OCI-LY7 (cell line): ENCODE measurements at regions not wholly inside any gene's neighbourhood (a gene's known extent, or its start where the extent isn't known, plus 50 kb on each side); places are given as distances from the start of the nearest gene placed in this dataset.

Experiments used
- BruUV-seq: library from RNA; stranded (reverse); fragments of 400-500 nt; replicated peaks from 2 replicates; lab custom pipeline; 2021; lab: Mats Ljungman, UMichigan
- CTCF ChIA-PET: fragments of 300-600 bp; sonication (Branson Sonifier 250); formaldehyde crosslinking; loops from one replicate; lab custom pipeline; 2022; ENCODE audit warnings: antibody characterized with exemption; ENCODE audit not compliant: unreplicated experiment; lab: Charles Lee
- POLR2A ChIA-PET: fragments of 300-600 bp; sonication (Branson Sonifier 250); formaldehyde crosslinking; loops from one replicate; lab custom pipeline; 2022; ENCODE audit warnings: antibody characterized with exemption; lab: Charles Lee
- DNase-seq: peaks from one replicate; pipeline ENCODE4 v3.0.0-alpha.2; 2015; ENCODE audit warnings: low spot score
- H2AFZ ChIP-seq: fragments of 200-600 bp; sonication (generic), shearing (Covaris generic); 2 replicates; pipeline ENCODE4 v1.6.1; 2014; ENCODE audit warnings: mild to moderate bottlenecking, antibody characterized with exemption, low read length, moderate library complexity
- H3K27ac ChIP-seq: fragments of 200-600 bp; sonication (generic); 2 replicates; pipeline ENCODE4 v1.5.1; 2014; ENCODE audit warnings: mixed run types, low read depth, mild to moderate bottlenecking, moderate library complexity, low read length, inconsistent platforms; ENCODE audit not compliant: poor library complexity, severe bottlenecking
- H3K36me3 ChIP-seq: fragments of 200-600 bp; sonication (generic); 2 replicates; pipeline ENCODE4 v1.6.1; 2014; ENCODE audit warnings: mild to moderate bottlenecking, antibody characterized with exemption, low read length, moderate library complexity, mixed read lengths; ENCODE audit not compliant: insufficient read depth
- H3K4me1 ChIP-seq: fragments of 200-600 bp; sonication (generic); 2 replicates; pipeline ENCODE4 v1.5.1; 2014; ENCODE audit warnings: mild to moderate bottlenecking, low read length; ENCODE audit not compliant: insufficient read depth, poor library complexity, severe bottlenecking
- H3K4me2 ChIP-seq: fragments of 200-600 bp; sonication (generic); 2 replicates; pipeline ENCODE4 v1.6.1; 2014; ENCODE audit warnings: mild to moderate bottlenecking, low read length
- H3K4me3 ChIP-seq: fragments of 200-600 bp; sonication (generic); 2 replicates; pipeline ENCODE4 v1.5.1; 2014; ENCODE audit warnings: mild to moderate bottlenecking, low read depth, low read length; ENCODE audit not compliant: poor library complexity, severe bottlenecking
- H3K79me2 ChIP-seq: fragments of 200-600 bp; sonication (generic); 2 replicates; pipeline ENCODE4 v1.6.1; 2016; ENCODE audit warnings: low read depth, mild to moderate bottlenecking, low read length, moderate library complexity, mixed read lengths; ENCODE audit not compliant: insufficient read depth
- H3K9me2 ChIP-seq: fragments of 200-600 bp; sonication (generic); 2 replicates; pipeline ENCODE4 v1.6.1; 2016; ENCODE audit warnings: mild to moderate bottlenecking, low read length, mixed read lengths; ENCODE audit not compliant: insufficient read depth
- H3K9me3 ChIP-seq: fragments of 200-600 bp; sonication (generic); 2 replicates; pipeline ENCODE4 v1.6.1; 2014; ENCODE audit warnings: mild to moderate bottlenecking, mixed run types, low read length, mixed read lengths
- H4K20me1 ChIP-seq: fragments of 200-600 bp; sonication (generic); 2 replicates; pipeline ENCODE4 v1.6.1; 2014; ENCODE audit warnings: mild to moderate bottlenecking, antibody characterized with exemption, low read length, moderate library complexity, mixed read lengths; ENCODE audit not compliant: insufficient read depth
- CTCF ChIP-seq: fragments of 200-600 bp; sonication (generic); conservative IDR thresholded peaks from 2 replicates; pipeline ENCODE4 v1.5.1; 2014; ENCODE audit warnings: mild to moderate bottlenecking, antibody characterized with exemption, low read length, moderate library complexity, mixed read lengths
- EZH2phosphoT487 ChIP-seq: fragments of 200-600 bp; sonication (generic); IDR thresholded peaks from 2 replicates; pipeline ENCODE4 v1.6.1; 2018; ENCODE audit warnings: low read depth, borderline replicate concordance, mild to moderate bottlenecking, mixed run types, antibody characterized with exemption, low read length, moderate library complexity, mixed read lengths
- intact Hi-C: fragments of 100-400 bp; cut with micrococcal nuclease; formaldehyde crosslinking; loops from one replicate; pipeline ENCODE4 v1.10.0; 2022; ENCODE audit not compliant: unreplicated experiment

GRCh38 chr13:53415135-53415534 lies 386.5 kb downstream of the OLFM4 start:
- H3K27ac ChIP-seq = no peak overlapping the region
- intact Hi-C loops = no loop called here
- no peaks in the 10 kb centered on the region for H3K9me3 ChIP-seq
- no peaks in the 10 kb centered on the region for H3K9me2 ChIP-seq
- TF ChIP-seq EZH2phosphoT487 = no peak
- TF ChIP-seq CTCF = no peak
- H3K79me2 ChIP-seq = no peaks in the 10 kb centered on the region
- no peak overlapping the region for H2AFZ ChIP-seq
- ChIA-PET POLR2A (no interaction called here), CTCF (no interaction called here)
- DNase-seq = no peak
- no peaks in the 10 kb centered on the region for H3K36me3 ChIP-seq
- H4K20me1 ChIP-seq = no peaks in the 10 kb centered on the region
- no peak overlapping the region for H3K4me3 ChIP-seq
- no peak overlapping the region for H3K4me2 ChIP-seq
- BruUV-seq = no TSS peak
- no peaks in the 10 kb centered on the region for H3K4me1 ChIP-seq

- H3K9me3 ChIP-seq = no peaks in the 10 kb centered on the region
- POLR2A ChIA-PET = no interaction called here
- no peaks in the 10 kb centered on the region for H4K20me1 ChIP-seq
- H3K79me2 ChIP-seq = no peaks in the 10 kb centered on the region
- no peak for TF ChIP-seq CTCF
- TF ChIP-seq EZH2phosphoT487 = no peak
- no peak overlapping the region for H3K4me3 ChIP-seq
- intact Hi-C loops = no loop called here
- no peaks in the 10 kb centered on the region for H3K9me2 ChIP-seq
- no peak overlapping the region for H3K4me2 ChIP-seq
- H3K4me1 ChIP-seq = no peaks in the 10 kb centered on the region
- H2AFZ ChIP-seq = no peak overlapping the region
- H3K27ac ChIP-seq = no peak overlapping the region
- H3K36me3 ChIP-seq = no peaks in the 10 kb centered on the region
- CTCF ChIA-PET = no interaction called here
- no peak for DNase-seq
- BruUV-seq = no TSS peak
Observed at GRCh38 chr13:53417601-53418000, 389.0 kb downstream of the OLFM4 start.

DNA sequence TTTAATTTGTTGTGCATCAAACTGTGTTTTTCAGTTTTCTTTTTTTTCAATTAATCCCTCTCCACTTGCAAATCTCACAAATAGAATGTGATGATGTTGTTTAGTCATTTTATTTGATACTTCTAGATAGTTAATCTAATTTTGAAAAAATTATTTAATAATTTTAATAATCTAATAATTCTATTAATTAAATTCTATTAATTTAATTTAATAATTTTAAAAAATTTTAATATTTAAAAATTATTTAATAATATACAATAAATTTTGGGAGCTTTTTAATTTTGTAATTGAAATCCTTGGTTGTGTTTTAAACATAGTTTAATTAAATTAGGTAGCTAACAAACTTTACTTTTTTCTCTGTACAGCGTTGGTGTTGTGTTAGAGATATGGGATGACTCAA lies 393.8 kb downstream of the OLFM4 start:
- TF ChIP-seq EZH2phosphoT487 (no peak), CTCF (no peak)
- Histone ChIP-seq H3K4me1 (no peaks in the 10 kb centered on the region), H3K36me3 (no peaks in the 10 kb centered on the region), H3K9me2 (no peaks in the 10 kb centered on the region; the same call in 1 of the 2 replicates), H3K27ac (no peak overlapping the region), H4K20me1 (no peaks in the 10 kb centered on the region), H3K9me3 (no peaks in the 10 kb centered on the region), H2AFZ (no peak overlapping the region), H3K79me2 (no peaks in the 10 kb centered on the region), H3K4me2 (no peak overlapping the region), H3K4me3 (no peak overlapping the region)
- BruUV-seq = no TSS peak
- no peak for DNase-seq
- intact Hi-C loops = no loop called here
- POLR2A ChIA-PET = interaction anchor here (0.6 kb wide), 1 partner anchor 528 kb away, joined by 4 read pairs; no protein-coding TSS in a partner anchor
- CTCF ChIA-PET = no interaction called here
